HG03565 (cell line): ENCODE measurements at regions not wholly inside any gene's neighbourhood (a gene's known extent, or its start where the extent isn't known, plus 50 kb on each side); places are given as distances from the start of the nearest gene placed in this dataset.
"Not testable (repeated sequence)": the region's sequence is repeated elsewhere in the genome, so short reads cannot be mapped to it uniquely, and the experiment has no call there.

Source experiments
- ATAC-seq: cut with Tn5 transposase; IDR thresholded peaks from one replicate; pipeline ENCODE4 v1.9.1; 2021; ENCODE audit warnings: mild to moderate bottlenecking, moderate library complexity; ENCODE audit not compliant: unreplicated experiment

DNA sequence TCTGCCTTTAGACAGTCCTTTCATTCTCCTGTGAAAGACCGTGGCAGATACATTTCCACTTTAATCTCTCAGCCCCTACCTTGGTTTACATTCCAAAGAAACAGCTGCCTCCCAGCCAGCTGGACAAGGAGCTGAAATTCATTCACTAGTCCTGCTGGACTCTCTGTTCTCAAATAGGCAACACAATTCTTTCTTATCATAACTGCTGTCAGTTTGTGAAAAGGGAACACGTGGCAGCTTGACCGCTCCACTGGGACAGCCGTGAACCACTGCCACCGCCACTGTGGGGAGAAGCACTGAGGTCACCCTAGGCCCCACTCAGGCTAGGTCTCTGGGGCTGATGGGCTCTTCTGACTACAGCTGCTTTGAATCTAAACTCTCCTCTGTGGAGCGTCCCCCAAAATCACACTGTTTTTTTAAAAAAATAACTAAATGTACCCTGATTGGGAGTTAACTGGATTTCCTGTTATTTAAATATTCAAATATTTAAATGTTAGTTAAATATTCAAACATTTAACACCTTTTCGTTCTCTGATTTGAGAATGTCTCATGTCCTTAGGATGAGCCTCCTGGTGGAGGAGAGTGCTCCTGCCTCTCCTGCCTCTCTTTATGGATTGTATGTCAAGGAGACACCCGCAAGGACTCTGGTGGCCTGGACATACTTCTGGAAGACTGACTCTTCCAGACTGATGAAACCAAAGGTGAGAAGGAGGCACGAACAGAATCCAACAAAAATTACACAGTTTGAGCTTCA lies 120.1 kb downstream of the BOD1 start:
- ATAC-seq: no peak

DNA sequence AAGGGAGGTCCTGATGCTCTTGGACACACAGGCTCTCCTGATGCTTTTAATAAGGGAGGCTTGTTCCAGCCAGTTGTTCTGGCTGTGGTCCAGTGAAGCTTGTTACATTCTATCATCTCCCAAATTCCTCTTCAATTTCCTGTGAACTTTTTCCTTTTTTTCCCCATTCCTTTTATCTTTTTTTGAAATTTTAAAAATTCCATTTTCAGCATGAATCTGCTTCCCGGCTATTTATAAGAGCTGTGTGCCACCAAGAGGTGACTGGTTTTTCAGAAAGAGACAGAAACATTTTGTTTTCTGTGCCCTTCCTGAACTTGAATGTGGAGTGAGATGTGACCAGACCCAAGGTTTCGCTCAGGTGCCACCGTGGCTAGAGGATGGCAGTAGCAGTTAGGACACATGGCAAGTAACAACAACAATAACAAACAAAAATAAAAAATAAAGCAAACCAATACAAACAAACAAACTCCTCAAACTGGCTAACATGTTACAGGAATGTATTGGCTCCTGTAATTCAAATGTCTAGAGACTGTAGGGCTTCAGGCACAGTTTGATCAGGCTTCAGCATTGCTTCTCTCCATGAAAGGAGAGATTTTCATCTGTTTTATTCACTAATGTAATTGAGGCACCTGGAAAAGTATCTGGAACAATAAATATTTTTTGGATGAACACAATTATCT lies 121.1 kb downstream of the BOD1 start:
- ATAC-seq: no peak

DNA sequence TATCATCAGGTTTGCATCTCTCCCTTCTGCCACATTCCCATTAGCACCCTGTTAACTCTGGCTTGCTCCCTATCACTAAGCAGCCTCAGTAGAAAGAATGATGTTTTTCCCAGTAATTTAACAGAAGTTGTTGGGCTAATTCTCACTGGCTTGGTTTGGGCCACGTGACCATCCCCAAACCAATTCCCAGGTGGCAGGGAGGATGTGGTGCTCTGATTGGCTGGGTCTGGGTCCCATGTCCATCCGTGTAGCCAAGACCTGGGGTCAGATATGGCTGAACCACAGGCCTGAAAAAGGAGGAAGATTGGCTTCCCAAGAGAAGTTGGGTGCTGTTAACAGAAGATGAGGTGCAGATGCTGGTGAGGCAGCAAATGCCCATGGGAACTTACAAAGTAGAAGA lies 122.0 kb downstream of the BOD1 start:
- no peak for ATAC-seq

DNA sequence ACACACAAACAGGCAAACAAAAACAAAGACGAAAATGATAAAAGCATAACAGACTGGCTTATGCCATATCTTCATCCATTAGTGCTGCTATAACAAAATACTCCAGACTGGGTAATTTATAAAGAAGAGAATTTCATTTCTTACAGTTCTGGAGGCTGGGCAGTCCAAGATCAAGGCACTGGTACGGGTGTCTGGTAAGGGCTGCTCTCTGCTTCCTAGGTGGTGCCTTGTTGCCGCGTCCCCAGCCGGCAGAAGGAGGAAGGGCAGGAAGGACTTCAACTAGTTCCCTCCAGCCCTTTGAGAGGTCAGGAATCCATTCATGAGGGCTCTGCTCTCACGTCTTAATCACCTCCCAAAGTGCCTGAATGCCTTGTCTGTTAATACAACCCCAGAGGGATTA lies 122.6 kb downstream of the BOD1 start:
- no peak for ATAC-seq

DNA sequence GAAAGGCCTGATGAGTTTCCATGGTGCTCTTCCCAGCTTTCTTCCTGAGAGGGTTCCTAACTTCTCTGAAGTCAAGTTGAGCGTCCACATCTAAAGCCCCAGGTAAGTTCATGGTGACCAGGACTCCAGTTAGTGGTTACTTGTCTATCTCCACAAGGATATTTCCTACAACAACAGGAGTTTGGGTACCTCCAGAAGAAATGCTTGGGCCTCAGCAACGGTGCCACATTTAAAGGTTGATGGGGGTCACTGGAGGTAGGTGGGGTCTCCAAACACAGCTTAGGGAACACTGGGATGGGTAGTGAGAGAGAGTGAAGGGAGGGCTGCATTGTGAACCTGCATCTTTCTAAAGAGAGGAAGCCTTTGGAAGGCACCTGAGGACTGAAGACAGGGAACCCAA lies 123.4 kb downstream of the BOD1 start:
- ATAC-seq: no peak

DNA sequence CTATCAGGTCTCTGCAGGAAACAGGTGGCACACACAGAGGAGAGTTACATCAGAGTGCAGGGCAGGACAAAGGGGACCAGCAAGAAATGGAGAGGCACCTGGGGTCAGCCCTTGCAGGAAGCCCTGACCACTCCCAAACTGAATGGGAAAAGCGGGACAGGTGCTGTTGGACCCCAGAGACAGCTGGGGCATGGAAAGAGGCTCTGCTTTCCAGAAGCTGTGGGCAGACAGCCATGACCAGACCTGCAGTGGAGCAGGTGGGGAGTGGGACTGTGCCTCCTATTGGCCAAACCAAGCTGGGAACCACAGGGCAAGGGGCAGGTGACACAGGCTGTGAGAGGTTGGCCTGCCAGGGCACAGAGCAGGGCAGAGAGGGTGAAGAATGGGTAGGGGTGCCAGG lies 125.8 kb downstream of the BOD1 start:
- ATAC-seq: no peak

DNA sequence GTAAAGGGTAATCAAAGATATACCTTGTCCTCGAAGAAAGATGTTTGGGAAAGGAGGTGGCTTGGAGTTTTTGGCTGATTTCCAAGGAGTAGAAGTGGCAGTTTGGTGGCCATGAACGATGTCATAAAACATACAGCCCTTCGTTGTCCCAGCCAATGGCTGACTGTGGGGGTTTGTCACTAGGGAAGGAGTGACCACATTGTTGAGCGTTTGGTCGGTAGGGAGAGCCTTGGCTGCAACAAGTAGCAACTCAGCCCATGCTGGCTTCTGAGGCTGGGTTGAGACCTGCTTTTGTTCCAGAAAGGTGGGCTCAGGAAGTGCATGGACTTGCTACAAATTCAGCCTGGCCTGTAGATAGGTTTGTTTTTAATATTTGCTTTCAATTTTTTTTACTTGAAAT lies 128.3 kb downstream of the BOD1 start:
- ATAC-seq: no peak

DNA sequence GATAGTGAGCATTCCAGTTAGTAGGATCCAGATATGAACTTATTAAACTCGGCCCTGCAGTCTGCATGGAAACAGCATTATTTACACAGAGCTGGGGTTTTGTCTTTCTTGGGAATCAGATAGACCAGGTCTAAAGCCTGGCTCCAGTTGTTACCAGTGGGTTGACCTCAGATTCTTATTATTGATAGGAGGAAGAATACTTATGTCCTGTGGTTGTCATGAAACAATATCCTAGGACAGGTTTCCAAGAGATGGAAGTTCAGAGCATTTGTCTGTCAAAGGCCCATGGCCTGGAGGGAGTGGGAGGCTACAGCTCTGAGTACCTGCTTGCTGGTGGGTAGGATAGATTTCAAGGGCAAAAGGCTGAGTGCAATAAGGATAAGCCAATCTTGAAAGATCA lies 129.2 kb downstream of the BOD1 start:
- ATAC-seq: no peak

DNA sequence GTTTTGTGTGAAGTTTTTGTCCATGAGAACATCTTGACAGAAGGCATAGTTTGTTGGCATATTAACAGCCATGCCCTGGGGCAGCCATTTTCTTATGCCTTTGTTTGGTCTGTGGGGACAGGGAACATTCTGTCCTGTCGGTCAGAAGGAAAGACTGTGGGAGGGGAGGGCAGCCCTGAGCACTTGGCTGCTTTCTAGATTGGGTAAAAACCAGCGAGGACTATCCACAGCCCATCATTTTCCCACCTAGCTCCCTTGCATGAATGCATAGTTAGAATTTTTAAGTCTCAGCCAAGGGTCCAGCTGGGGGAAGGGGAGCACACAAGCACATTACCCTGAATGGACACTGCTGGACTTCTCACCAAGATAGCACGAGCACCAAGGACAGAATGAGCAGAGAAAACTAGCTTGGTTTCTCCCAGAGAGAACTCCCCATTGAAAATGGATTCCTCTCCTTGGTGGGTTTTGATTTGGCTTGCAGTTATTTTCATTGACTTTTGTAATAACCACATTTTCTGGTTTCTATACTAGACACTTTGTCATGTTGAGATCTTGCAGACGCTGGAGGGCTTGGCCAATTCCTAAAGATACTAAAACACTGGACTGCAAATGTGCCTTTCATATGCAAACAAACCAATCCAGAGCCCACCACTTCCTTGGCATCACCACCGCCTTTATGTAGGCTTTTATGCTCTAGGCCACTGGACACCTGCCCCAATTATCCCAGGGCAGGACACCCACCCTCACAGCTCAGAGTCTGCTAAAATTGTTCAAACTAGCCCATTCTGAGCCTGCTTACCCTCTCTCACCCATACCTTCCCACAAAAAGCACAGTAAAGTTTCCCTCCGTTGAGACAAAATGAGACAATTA lies 129.9 kb downstream of the BOD1 start:
- ATAC-seq: no peak

DNA sequence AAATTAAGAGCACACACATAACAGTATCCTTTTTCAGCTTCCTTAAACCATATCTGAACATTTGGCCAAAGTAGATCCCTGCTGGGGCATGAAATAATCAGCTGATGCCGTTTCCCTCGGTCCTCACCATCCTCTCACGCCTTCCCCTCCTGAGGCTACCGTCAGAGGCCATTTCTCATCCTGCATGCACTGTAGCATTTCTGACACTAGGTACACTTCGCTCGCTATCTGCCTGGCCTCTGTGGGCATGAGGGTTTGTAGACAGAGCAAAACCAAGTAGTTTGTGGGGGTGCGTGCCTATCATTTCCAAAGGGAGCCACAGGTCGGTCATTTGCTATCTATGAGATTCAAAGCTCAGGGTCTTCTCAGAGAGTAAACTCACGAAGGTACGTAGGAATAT lies 131.9 kb downstream of the BOD1 start:
- ATAC-seq: no peak

DNA sequence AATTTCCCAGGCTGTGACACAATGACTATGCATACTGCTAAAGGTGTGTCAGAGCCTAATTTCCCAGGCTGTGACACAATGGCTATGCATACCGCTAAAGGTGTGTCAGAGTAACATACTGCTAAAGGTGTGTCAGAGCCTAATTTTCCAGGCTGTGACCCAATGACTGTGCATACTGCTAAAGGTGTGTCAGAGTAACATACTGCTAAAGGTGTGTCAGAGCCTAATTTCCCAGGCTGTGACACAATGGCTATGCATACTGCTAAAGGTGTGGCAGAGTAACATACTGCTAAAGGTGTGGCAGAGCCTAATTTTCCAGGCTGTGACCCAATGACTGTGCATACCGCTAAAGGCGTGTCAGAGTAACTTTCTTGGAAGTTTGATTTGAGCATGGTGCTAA lies 132.9 kb downstream of the BOD1 start:
- not testable (repeated sequence) for ATAC-seq

DNA sequence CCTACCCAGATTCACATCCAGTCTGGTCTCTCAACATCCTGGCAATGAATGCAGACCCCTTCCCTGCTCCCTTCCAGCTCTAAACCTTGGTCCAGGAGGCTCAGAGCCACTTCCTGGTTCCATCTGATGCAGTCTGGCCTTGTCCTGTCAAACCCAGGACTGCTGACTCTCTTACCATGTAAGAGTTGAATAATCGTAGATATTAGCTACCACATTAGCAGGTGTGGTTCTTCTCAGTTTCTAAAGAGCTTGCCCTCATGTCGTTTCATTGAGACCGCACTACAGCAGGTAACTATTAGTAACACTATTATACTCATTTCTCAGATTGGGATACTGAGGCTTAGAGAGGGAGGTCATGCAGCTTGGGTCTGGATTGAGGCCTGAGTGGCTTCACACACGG lies 133.3 kb downstream of the BOD1 start:
- ATAC-seq: no peak

DNA sequence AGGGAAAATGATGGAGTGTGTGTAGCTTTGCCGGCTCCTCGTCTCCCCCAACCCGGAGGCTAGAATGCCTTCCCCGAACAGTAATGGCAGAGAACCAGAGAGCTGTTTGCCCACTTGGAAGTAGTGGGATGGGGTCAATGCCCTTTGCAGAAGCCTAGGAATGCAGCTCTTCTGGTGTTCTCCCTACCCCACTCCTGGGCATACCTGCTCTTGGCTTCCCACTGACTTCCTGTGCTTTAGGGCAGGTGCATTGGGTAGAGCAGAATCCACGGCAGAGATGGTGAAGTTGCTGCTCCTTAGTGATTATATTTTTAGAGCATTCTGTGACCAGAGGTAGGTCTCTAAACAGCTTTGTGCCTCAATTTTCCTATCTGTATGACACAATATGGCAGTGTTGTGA lies 134.6 kb downstream of the BOD1 start:
- ATAC-seq: no peak

DNA sequence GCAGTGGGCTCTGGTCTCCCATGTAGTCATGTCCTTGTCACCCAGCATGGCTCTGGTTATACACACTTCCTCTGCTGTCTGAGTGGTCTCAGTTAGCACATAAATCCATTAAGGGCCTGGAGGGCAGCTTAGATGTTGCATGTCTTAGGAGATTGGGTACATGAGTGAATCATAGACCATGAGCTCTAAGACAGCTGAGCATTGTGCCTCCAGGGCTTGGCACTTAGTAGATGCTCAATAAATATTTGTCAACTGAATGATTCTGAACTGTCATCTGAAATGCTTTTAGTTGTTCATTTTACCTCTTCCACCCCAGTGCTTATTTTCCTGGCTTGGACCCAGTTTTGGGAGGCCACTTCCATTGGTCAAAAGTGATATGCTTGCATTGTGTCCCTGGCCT lies 135.6 kb downstream of the BOD1 start:
- ATAC-seq: no peak

DNA sequence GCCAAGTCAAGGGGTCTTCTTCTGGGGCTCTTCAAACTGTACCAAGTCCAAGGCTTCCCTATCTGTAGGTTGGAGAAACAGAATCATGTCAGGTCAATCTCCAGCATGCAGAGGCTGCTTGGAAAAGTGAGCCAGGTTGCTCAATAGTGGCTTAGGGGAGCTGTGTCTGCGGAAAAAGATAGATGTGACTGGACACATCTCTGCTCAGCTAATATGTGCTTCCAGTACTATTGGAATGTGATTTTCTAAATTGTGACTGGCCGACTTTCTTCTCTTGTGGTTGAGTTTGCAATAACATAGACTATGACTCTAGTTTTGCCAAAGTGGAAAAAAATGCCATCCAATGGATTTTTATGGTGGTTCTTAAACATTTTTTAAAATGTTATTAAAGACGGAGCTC lies 136.7 kb downstream of the BOD1 start:
- ATAC-seq: no peak

DNA sequence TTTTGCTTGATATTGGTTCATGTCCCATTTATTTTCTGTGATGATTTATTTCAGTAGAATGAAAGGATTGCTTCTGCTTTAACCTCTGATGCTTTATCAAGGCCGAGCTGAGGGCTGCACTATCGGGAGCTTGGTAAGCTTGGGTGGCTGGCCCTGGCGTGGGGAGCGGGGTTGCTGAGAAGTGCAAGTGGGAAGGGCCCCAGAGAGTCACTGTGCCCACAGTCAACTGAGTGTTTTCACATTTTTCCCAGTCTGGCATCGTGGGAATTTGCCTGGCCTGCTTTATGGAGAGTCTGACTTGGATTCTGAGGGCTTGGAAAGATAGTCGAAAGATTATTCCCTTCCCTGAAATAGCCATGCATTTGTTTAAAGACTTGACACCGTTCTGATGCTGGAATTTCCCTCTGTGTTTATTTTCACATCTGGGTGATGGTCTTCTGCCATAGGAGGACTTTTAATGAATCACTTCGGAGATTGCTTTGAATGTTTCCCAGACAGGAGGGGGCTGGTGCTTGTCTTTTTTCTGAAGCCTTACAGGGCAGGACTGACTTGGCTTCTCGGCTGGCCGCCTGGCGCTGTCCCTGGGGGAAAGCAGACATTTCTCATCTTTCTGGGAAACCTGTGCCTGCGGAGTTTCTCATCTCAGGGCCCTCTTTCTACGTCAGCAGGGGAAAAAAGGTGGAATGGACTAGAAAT lies 139.0 kb downstream of the BOD1 start:
- ATAC-seq: no peak

DNA sequence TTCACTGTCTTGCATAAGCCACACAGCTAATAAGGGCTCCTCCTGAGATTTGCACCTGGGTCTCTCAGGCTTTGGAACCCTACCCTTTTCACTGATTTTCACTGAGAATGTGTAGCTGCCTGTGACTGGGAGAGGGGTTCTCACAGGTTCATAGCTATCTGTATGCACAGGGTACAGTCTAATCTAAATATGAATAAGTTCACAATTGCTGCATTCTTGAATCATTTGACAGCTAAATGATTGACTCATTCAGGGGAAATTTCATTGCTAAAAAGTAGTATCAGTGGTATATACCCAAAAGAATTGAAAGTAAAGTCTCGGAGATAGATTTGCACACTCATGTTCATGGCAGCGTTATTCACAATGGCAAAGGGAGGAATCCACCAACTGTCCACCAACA lies 140.7 kb downstream of the BOD1 start:
- ATAC-seq: no peak

DNA sequence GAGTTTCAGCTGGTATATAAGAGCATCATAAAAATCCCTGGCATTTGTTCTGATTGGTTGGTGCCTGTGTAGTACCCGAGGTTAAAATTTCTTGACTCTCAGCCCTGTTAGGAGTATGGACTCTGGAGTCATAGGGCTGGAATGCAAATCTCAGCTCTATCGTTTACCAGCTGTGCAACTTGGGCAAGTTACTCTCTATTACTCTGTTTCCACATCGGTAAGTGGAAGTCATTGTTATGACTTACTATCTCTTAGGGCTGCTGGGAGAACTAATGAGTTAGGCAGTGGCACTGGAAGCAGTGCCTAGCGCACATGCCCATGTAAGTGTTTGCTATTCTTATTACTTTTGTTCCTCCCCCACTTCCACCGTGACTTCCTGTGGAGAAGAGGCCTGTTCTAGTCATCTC lies 141.6 kb downstream of the BOD1 start:
- no peak for ATAC-seq

DNA sequence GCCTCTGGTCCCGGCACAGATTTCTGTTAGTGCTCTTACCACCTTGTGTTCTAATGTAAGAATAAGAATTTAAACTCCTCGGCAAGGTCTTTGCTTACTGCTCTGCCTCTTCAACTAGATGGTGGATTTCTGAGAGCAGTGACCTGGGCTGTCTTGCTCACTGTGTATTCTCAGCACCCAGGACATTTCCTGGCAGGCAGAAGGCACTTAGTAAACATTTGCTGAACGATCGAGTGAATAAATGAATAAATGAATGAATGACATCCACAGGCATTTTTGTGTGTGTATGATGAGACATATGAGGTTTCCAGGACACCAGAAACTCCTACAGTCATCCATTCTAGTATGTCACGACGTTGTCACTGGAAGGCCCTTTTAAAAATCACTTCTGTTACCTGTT lies 143.2 kb downstream of the BOD1 start:
- no peak for ATAC-seq

DNA sequence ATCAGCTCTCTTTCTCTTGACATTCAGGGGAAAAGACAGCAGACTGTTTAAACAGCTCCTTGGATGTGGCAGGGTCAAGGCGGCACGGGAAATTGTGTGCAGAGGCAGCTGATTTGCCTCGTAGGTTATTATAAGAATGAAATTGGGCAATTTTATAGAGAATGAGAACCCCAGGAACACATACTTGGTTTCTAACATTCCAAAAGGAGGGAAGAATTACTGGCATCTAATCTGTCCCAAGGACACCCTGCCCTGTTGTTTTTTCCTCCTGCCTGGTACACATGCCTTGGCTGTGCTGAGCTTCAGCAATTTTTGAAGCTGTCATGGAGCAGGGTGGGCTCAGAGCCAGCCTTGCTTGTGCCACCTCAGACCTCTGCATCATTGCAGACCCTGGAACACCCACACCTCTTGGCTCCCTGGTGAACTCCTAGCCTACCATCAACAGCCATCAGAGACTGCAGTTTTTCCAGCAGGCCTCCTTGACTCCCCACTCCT lies 143.6 kb downstream of the BOD1 start:
- ATAC-seq: no peak

DNA sequence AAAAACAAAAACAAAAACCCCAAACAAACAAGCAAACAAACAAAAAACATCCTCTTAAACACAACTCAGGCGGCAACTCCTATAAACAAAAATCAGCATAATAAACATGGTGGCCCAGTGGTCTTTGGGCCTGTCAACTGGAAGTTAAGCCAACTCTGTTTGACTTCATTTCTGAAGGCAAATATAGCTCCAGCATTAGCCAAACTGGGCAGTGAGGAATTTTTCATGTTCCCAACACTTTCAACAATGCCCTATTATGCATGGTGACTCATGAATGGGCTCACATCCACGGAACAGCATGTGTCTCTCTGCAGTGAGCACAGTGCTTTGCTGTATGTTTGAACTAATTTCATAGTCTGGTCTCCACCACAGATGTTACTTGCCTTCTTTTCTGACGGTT lies 143.9 kb upstream of the STC2 start:
- no peak for ATAC-seq
